Large intestine (tissue), 3 donors: ENCODE measurements at regions not wholly inside any gene's neighbourhood (a gene's known extent, or its start where the extent isn't known, plus 50 kb on each side); places are given as distances from the start of the nearest gene placed in this dataset.

Source experiments
- DNase-seq, 2 donors: peaks; one replicate each; pipeline versions ENCODE4 v3.0.0 to v3.0.0-alpha.2; 2013
- H3K27ac ChIP-seq: one replicate; pipeline ENCODE4 v1.5.1; 2013; ENCODE audit warnings: low read length
- H3K27me3 ChIP-seq: 2 replicates; pipeline ENCODE4 v1.6.1; 2013; ENCODE audit warnings: low read length; ENCODE audit not compliant: control insufficient read depth, insufficient read depth
- H3K36me3 ChIP-seq: 2 replicates; pipeline ENCODE4 v1.6.1; 2013; ENCODE audit warnings: low read length; ENCODE audit not compliant: control insufficient read depth, insufficient read depth
- H3K4me1 ChIP-seq: one replicate; pipeline ENCODE4 v1.6.1; 2013; ENCODE audit warnings: low read length; ENCODE audit not compliant: control insufficient read depth, insufficient read depth
- H3K4me3 ChIP-seq: one replicate; pipeline ENCODE4 v1.5.1; 2013; ENCODE audit warnings: low read length
- H3K9me3 ChIP-seq: one replicate; pipeline ENCODE4 v1.6.1; 2013; ENCODE audit warnings: mild to moderate bottlenecking, low read depth, low read length, moderate library complexity; ENCODE audit not compliant: control insufficient read depth
- WGBS: methylation state at CpG from one replicate; pipeline ENCODE4 v1.1.5; 2013; ENCODE audit warnings: low lambda C conversion rate; ENCODE audit not compliant: insufficient coverage; 5-methylcytosine and 5-hydroxymethylcytosine counted together

GRCh38 chr1:78355656-78356055 lies 135.1 kb upstream of the PTGFR start:
- H3K4me3 ChIP-seq, result no peak overlapping the region
- no peak for DNase-seq
- no peaks in the 10 kb centered on the region for H3K36me3 ChIP-seq
- H3K9me3 ChIP-seq, result no peaks in the 10 kb centered on the region
- no peaks in the 10 kb centered on the region for H3K4me1 ChIP-seq
- no peak overlapping the region for H3K27ac ChIP-seq
- no peaks in the 10 kb centered on the region for H3K27me3 ChIP-seq
- 17% methylated on average over 1 of the region's 1 CpG for WGBS

- 100% methylated on average over 1 of the region's 3 CpGs for WGBS
Observed at GRCh38 chr1:78358165-78358564, 132.6 kb upstream of the PTGFR start.

GRCh38 chr1:78359666-78360065 lies 131.1 kb upstream of the PTGFR start:
- H3K36me3 ChIP-seq, result no peaks in the 10 kb centered on the region
- no peak overlapping the region for H3K27ac ChIP-seq
- no peak overlapping the region for H3K4me3 ChIP-seq
- DNase-seq, result no peak
- no peaks in the 10 kb centered on the region for H3K9me3 ChIP-seq
- no peaks in the 10 kb centered on the region for H3K27me3 ChIP-seq
- H3K4me1 ChIP-seq, result no peaks in the 10 kb centered on the region

More at GRCh38 chr1:78358165-78358564, 132.6 kb upstream of the PTGFR start:
- H3K4me3 ChIP-seq, result no peak overlapping the region
- H3K36me3 ChIP-seq, result no peaks in the 10 kb centered on the region
- no peak for DNase-seq
- H3K27ac ChIP-seq, result no peak overlapping the region
- no peaks in the 10 kb centered on the region for H3K4me1 ChIP-seq
- H3K27me3 ChIP-seq, result no peaks in the 10 kb centered on the region
- no peaks in the 10 kb centered on the region for H3K9me3 ChIP-seq

GRCh38 chr1:78360584-78360983 lies 130.2 kb upstream of the PTGFR start:
- Histone ChIP-seq H3K36me3 (no peaks in the 10 kb centered on the region), H3K27me3 (no peaks in the 10 kb centered on the region), H3K27ac (no peak overlapping the region), H3K9me3 (no peaks in the 10 kb centered on the region), H3K4me3 (no peak overlapping the region), H3K4me1 (no peaks in the 10 kb centered on the region)
- DNase-seq, result no peak

GRCh38 chr1:78367700-78368099 lies 123.1 kb upstream of the PTGFR start:
- no CpG with 5 or more reads among the region's 1 CpG for WGBS
- no peaks in the 10 kb centered on the region for H3K4me1 ChIP-seq
- no peak overlapping the region for H3K27ac ChIP-seq
- no peak overlapping the region for H3K4me3 ChIP-seq
- H3K9me3 ChIP-seq, result no peaks in the 10 kb centered on the region
- DNase-seq, result no peak
- no peaks in the 10 kb centered on the region for H3K36me3 ChIP-seq
- no peaks in the 10 kb centered on the region for H3K27me3 ChIP-seq

GRCh38 chr1:78369546-78369945 lies 121.2 kb upstream of the PTGFR start:
- Histone ChIP-seq H3K9me3 (no peaks in the 10 kb centered on the region), H3K27ac (no peak overlapping the region), H3K4me3 (no peak overlapping the region), H3K27me3 (no peaks in the 10 kb centered on the region), H3K36me3 (no peaks in the 10 kb centered on the region), H3K4me1 (no peaks in the 10 kb centered on the region)
- DNase-seq, result no peak
- no CpG with 5 or more reads among the region's 1 CpG for WGBS

- Histone ChIP-seq H3K27ac (no peak overlapping the region), H3K9me3 (no peaks in the 10 kb centered on the region), H3K36me3 (no peaks in the 10 kb centered on the region), H3K4me3 (no peak overlapping the region), H3K27me3 (no peaks in the 10 kb centered on the region), H3K4me1 (no peaks in the 10 kb centered on the region)
- WGBS, result no CpG with 5 or more reads among the region's 2 CpGs
- DNase-seq, result no peak
Observed at GRCh38 chr1:78370356-78370755, 120.4 kb upstream of the PTGFR start.

GRCh38 chr1:78370779-78371482 lies 119.8 kb upstream of the PTGFR start:
- no CpG with 5 or more reads among the region's 2 CpGs for WGBS
- no peaks in the 10 kb centered on the region for H3K27me3 ChIP-seq
- H3K9me3 ChIP-seq, result no peaks in the 10 kb centered on the region

GRCh38 chr1:78373676-78374075 lies 117.1 kb upstream of the PTGFR start:
- no peak for DNase-seq
- Histone ChIP-seq H3K27ac (no peak overlapping the region), H3K4me3 (no peak overlapping the region), H3K9me3 (no peaks in the 10 kb centered on the region), H3K27me3 (no peaks in the 10 kb centered on the region), H3K4me1 (no peaks in the 10 kb centered on the region), H3K36me3 (no peaks in the 10 kb centered on the region)
- no CpG with 5 or more reads among the region's 1 CpG for WGBS

More at GRCh38 chr1:78370779-78371482, 119.8 kb upstream of the PTGFR start:
- Histone ChIP-seq H3K27ac (no peak overlapping the region), H3K4me1 (no peaks in the 10 kb centered on the region), H3K4me3 (no peak overlapping the region), H3K36me3 (no peaks in the 10 kb centered on the region)
- DNase-seq, result no peak

GRCh38 chr1:78375996-78376395 lies 114.8 kb upstream of the PTGFR start:
- H3K4me1 ChIP-seq, result no peaks in the 10 kb centered on the region
- DNase-seq, result no peak
- no peaks in the 10 kb centered on the region for H3K36me3 ChIP-seq
- no peaks in the 10 kb centered on the region for H3K27me3 ChIP-seq
- H3K9me3 ChIP-seq, result no peaks in the 10 kb centered on the region
- no peak overlapping the region for H3K27ac ChIP-seq
- WGBS, result no CpG with 5 or more reads among the region's 3 CpGs
- no peak overlapping the region for H3K4me3 ChIP-seq

- no peaks in the 10 kb centered on the region for H3K27me3 ChIP-seq
- H3K4me3 ChIP-seq, result no peak overlapping the region
- DNase-seq, result no peak
- no peaks in the 10 kb centered on the region for H3K9me3 ChIP-seq
- H3K27ac ChIP-seq, result no peak overlapping the region
- H3K4me1 ChIP-seq, result no peaks in the 10 kb centered on the region
- no peaks in the 10 kb centered on the region for H3K36me3 ChIP-seq
Observed at GRCh38 chr1:78377356-78377928, 113.3 kb upstream of the PTGFR start.
